Stimulated activated CD4-positive, alpha-beta T cell treated with anti-CD3 and anti-CD28 coated beads, Interleukin-12 subunit alpha, Interleukin-12 subunit beta, amount 100 ng/mL, for 48 hours (primary cell): ENCODE measurements at regions not wholly inside any gene's neighbourhood (a gene's known extent, or its start where the extent isn't known, plus 50 kb on each side); places are given as distances from the start of the nearest gene placed in this dataset.

Experiments used
- DNase-seq, 3 donors: peaks; one replicate each; pipeline ENCODE4 v3.0.0-alpha.2; 2020; ENCODE audit warnings: low read depth in 2 of 3, low spot score in 1 of 3

GRCh38 chr12:27382924-27383323 lies 50.3 kb downstream of the BMAL2 start:
- DNase-seq = no peak

DNA sequence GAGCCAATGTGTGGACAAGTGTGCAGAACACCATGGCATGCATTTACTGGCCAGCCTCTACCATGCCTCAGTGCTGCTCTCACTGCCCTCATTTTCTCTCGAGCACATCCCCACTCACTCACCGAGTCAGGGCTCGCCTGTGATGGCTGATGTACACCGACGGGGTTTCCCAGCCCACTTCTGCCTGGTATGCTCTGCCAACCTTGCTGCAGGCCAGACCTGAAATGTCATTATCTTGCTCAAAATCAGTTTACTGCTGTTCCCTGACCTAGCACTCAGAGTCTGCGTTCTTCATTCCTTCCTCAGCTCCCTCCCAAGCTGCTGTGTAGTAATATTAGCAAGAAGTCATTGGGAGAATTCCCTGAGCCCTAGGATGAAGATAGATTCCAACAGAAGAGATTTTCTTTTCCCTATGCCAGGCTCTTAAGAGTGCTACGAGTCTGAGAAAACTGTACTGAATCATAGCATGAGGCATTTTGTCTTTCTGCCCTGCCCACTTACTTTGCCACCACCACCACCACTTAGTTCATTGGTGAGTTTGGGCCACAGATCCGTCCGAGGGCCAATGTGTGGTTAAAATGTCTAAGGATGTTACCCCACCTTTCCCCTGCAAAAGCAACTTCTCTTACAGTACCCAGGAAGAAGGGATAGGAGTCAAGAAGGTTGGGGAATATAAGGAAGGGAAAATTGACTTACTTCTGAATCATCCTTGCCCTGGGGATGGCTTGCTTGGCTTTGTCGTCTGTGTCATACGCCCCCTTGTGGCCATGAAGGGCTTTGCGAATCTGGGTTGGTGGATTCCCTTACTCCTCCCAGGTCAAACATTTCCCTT lies 51.0 kb downstream of the BMAL2 start:
- peak; percentile 48 to 69 (median 54) for DNase-seq

GRCh38 chr12:27384261-27384590 lies 51.6 kb downstream of the BMAL2 start:
- DNase-seq = no peak

DNA sequence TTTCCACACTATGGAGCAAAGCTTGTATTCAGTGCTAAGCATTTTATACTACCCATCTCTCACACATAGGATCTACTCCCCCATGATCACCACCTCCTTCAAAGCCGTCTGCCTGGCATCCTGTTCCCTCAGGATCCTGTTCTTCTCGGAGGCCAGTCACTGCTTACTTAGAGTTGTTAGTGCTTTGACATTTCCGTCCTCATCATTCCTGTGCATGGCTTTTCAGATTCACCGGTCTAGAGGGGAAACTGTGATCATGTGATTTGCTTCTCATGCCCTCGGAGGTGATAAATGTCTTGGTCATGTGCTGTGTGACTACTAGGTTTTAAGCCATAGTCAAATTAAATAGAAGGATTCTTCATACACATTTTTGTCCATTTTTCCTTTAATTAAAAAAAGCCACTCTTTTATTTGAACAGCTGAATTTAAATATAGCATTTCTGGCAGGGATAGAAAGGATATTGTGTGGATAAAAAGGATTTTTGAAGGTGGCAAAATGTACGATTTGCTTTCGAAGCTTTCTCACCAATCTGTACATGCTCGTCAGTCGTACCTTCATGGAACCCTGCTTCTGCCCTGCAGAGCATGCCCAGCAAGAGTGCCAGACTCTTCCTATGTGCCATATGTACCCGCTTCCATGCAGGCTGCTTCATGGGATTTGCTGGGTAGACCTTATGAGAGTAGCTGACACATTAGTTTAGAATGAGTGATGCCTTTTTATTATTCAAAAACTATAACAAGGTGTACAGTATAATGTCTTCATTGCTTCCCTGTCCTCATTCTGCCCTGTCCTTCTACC lies 53.3 kb downstream of the BMAL2 start:
- DNase-seq = no peak

GRCh38 chr12:27387473-27387872 lies 54.8 kb downstream of the BMAL2 start:
- DNase-seq = no peak

DNA sequence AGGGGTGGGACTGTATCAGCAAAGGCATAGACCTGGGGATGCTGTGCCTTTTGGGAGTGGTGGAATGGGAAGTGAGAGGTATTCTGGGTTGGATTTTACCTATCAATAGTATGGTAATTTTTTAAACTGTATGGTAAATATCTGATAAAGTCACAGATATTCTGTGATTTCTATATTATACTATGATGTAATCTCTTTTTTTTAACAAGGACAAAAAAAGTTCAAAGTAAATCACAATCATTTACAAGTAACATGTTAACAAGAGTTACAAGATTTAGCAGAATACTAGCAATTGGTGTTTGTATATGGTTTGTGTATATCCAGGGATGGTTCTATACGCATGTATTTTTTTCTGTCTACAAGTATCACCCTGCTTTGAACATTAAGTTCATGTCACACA lies 56.0 kb downstream of the BMAL2 start:
- no peak for DNase-seq

GRCh38 chr12:27394676-27395075 lies 51.9 kb upstream of the SMCO2 start:
- DNase-seq = no peak

GRCh38 chr12:27396216-27396815 lies 50.2 kb upstream of the SMCO2 start:
- DNase-seq = no peak
